GM18951 (cell line): ENCODE measurements at regions not wholly inside any gene's neighbourhood (a gene's known extent, or its start where the extent isn't known, plus 50 kb on each side); places are given as distances from the start of the nearest gene placed in this dataset.
"Not testable (repeated sequence)": the region's sequence is repeated elsewhere in the genome, so short reads cannot be mapped to it uniquely, and the experiment has no call there.

ENCODE experiments used
- POLR2A ChIP-seq: IDR thresholded peaks from 4 replicates; pipeline ENCODE4 v1.6.1; 2011; ENCODE audit warnings: mild to moderate bottlenecking; ENCODE audit not compliant: insufficient read length, insufficient read depth; ENCODE audit errors: extremely low read depth
- in situ Hi-C: fragments of 300-500 bp; cut with MboI; formaldehyde crosslinking; loops from one replicate; pipeline ENCODE4 v1.12.0; 2022; ENCODE audit warnings: low sequenced_read_pairs, mixed read lengths, inconsistent platforms; ENCODE audit not compliant: unreplicated experiment

- TF ChIP-seq POLR2A = no peak
- in situ Hi-C loops = no loop called here
These were observed 487.0 kb downstream of the CD109 start for GRCh38 chr6:74182992-74183391.

- TF ChIP-seq POLR2A = no peak
- in situ Hi-C loops = no loop called here
These were observed 485.5 kb downstream of the CD109 start for GRCh38 chr6:74181471-74181870.

GRCh38 chr6:74177506-74177905 lies 481.5 kb downstream of the CD109 start:
- TF ChIP-seq POLR2A = no peak
- in situ Hi-C loops = no loop called here

GRCh38 chr6:74170550-74170949 lies 474.5 kb downstream of the CD109 start:
- in situ Hi-C loops = not testable (repeated sequence)

GRCh38 chr6:74170118-74170517 lies 474.1 kb downstream of the CD109 start:
- no peak for TF ChIP-seq POLR2A
- in situ Hi-C loops = no loop called here

- in situ Hi-C loops = no loop called here
- TF ChIP-seq POLR2A = no peak
These were observed 472.0 kb downstream of the CD109 start for GRCh38 chr6:74167976-74168375.

- in situ Hi-C loops = no loop called here
- no peak for TF ChIP-seq POLR2A
These were observed 471.5 kb downstream of the CD109 start for GRCh38 chr6:74167511-74167910.

- in situ Hi-C loops = no loop called here
- no peak for TF ChIP-seq POLR2A
These were observed 470.8 kb downstream of the CD109 start for GRCh38 chr6:74166849-74167248.

- in situ Hi-C loops = no loop called here
These were observed 465.4 kb downstream of the CD109 start for GRCh38 chr6:74161380-74161779.

GRCh38 chr6:74152096-74152675 lies 456.2 kb downstream of the CD109 start:
- in situ Hi-C loops = no loop called here
- TF ChIP-seq POLR2A = no peak

More at GRCh38 chr6:74161380-74161779, 465.4 kb downstream of the CD109 start:
- TF ChIP-seq POLR2A = no peak

- TF ChIP-seq POLR2A = no peak
- in situ Hi-C loops = no loop called here
These were observed 449.9 kb downstream of the CD109 start for GRCh38 chr6:74145931-74146330.

GRCh38 chr6:74137911-74138310 lies 441.9 kb downstream of the CD109 start:
- in situ Hi-C loops = no loop called here
- no peak for TF ChIP-seq POLR2A

- in situ Hi-C loops = no loop called here
- no peak for TF ChIP-seq POLR2A
These were observed 438.3 kb downstream of the CD109 start for GRCh38 chr6:74134327-74134726.

- in situ Hi-C loops = no loop called here
- TF ChIP-seq POLR2A = no peak
These were observed 437.1 kb downstream of the CD109 start for GRCh38 chr6:74133073-74133472.

- in situ Hi-C loops = no loop called here
- TF ChIP-seq POLR2A = no peak
These were observed 434.6 kb downstream of the CD109 start for GRCh38 chr6:74130641-74131040.
